SK-N-MC (cell line): ENCODE measurements at regions not wholly inside any gene's neighbourhood (a gene's known extent, or its start where the extent isn't known, plus 50 kb on each side); places are given as distances from the start of the nearest gene placed in this dataset.

ENCODE experiments used
- EZH2 ChIP-seq: fragments of 200-600 bp; sonication (generic); IDR thresholded peaks from one replicate; pipeline ENCODE4 v1.6.1; 2017; ENCODE audit warnings: antibody characterized with exemption
- POLR2AphosphoS5 ChIP-seq: IDR thresholded peaks from 2 replicates; pipeline ENCODE4 v1.6.1; 2012; ENCODE audit warnings: mild to moderate bottlenecking, low read depth, low read length, borderline replicate concordance

DNA sequence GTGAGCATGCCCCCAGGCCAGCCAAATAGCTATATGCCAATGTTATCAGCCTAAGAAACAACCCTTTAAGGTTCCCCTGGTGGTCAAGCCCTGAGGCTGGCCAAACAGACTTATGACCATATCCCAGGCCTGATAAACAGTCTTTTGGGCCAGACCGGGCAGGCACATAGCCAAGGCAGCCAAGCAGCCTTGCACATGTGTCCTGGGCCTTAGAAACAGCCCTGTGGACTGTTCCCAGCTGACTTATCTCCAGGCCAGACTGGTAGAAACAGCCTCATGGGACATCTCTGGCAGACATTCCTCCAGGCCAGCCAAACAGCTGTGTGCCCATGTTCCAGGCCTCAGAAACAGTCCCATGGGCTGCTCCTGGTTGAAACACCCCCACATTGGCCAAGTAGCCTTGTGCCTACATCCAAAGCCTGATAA, 295.0 kb upstream of the MGAT4C start:
- TF ChIP-seq EZH2 (no peak), POLR2AphosphoS5 (no peak)
